ENCODE measurements at regions not wholly inside any gene's neighbourhood (a gene's known extent, or its start where the extent isn't known, plus 50 kb on each side); places are given as distances from the start of the nearest gene placed in this dataset.

GRCh38 chr6:5854899-5855298, 151.8 kb downstream of the NRN1 start:
- no peak for TF ChIP-seq CTCF (IDR thresholded peaks at IDR 0.05 in 4 of 5, conservative IDR thresholded peaks at IDR 0.05 in 1 of 5)
- TF ChIP-seq POLR2A (IDR thresholded peaks at IDR 0.05) = no peak
